Neutrophil (primary cell): ENCODE measurements at regions not wholly inside any gene's neighbourhood (a gene's known extent, or its start where the extent isn't known, plus 50 kb on each side); places are given as distances from the start of the nearest gene placed in this dataset.

ENCODE experiments used
- H3K27ac ChIP-seq: fragments of 200-600 bp; sonication (generic); 2 replicates; pipeline ENCODE4 v1.5.1; 2016; ENCODE audit warnings: mild to moderate bottlenecking, moderate library complexity
- H3K27me3 ChIP-seq: fragments of 200-600 bp; sonication (generic); 2 replicates; pipeline ENCODE4 v1.6.0; 2016; ENCODE audit warnings: mild to moderate bottlenecking
- H3K36me3 ChIP-seq: fragments of 200-600 bp; sonication (generic); 2 replicates; pipeline ENCODE4 v1.5.1; 2017
- H3K4me1 ChIP-seq, 2 experiments: fragments of 200-600 bp in 1 of 2; sonication (generic) in 1 of 2; 1 replicate in 1 of 2; 2 replicates in 1 of 2; pipeline versions ENCODE4 v1.5.1 to v1.6.1; 2013 to 2016; ENCODE audit warnings: low read depth in 1 of 2, low read length in 1 of 2, mild to moderate bottlenecking in 1 of 2, moderate library complexity in 1 of 2; ENCODE audit not compliant: control insufficient read depth in 1 of 2, insufficient read depth in 1 of 2
- H3K4me3 ChIP-seq, 2 experiments: fragments of 200-600 bp in 1 of 2; sonication (generic) in 1 of 2; 1 replicate in 1 of 2; 2 replicates in 1 of 2; pipeline ENCODE4 v1.5.1; 2013 to 2016; ENCODE audit warnings: low read depth in 1 of 2, low read length in 1 of 2, mild to moderate bottlenecking in 1 of 2, moderate library complexity in 1 of 2
- H3K9me3 ChIP-seq: fragments of 200-600 bp; sonication (generic); 2 replicates; pipeline ENCODE4 v1.5.1; 2016
- CTCF ChIP-seq: fragments of 200-600 bp; sonication (generic); IDR thresholded peaks from 2 replicates; pipeline ENCODE4 v1.5.1; 2016; ENCODE audit warnings: antibody characterized with exemption

GRCh38 chr1:87887100-87887499 is 558.4 kb downstream of the LMO4 start:
- Histone ChIP-seq H3K9me3 (no peaks in the 10 kb centered on the region), H3K36me3 (no peaks in the 10 kb centered on the region), H3K4me3 (no peak overlapping the region), H3K4me1 (no peaks in the 10 kb centered on the region), H3K27ac (no peak overlapping the region), H3K27me3 (no peaks in the 10 kb centered on the region)
- no peak for TF ChIP-seq CTCF

GRCh38 chr1:87888446-87888845 is 559.8 kb downstream of the LMO4 start:
- no peaks in the 10 kb centered on the region for H3K36me3 ChIP-seq
- no peak for TF ChIP-seq CTCF
- H3K9me3 ChIP-seq = no peaks in the 10 kb centered on the region
- H3K27ac ChIP-seq = no peak overlapping the region
- no peaks in the 10 kb centered on the region for H3K4me1 ChIP-seq
- H3K27me3 ChIP-seq = no peaks in the 10 kb centered on the region
- H3K4me3 ChIP-seq = no peak overlapping the region

GRCh38 chr1:87894062-87894461 is 565.4 kb downstream of the LMO4 start:
- Histone ChIP-seq H3K36me3 (no peaks in the 10 kb centered on the region), H3K27ac (no peak overlapping the region), H3K9me3 (no peaks in the 10 kb centered on the region), H3K4me1 (peaks cover 0 to 9% of the 10 kb centered on the region in 2 experiments), H3K27me3 (no peaks in the 10 kb centered on the region), H3K4me3 (no peak overlapping the region)
- TF ChIP-seq CTCF = no peak

- Histone ChIP-seq H3K4me3 (no peak overlapping the region), H3K27me3 (no peaks in the 10 kb centered on the region), H3K27ac (no peak overlapping the region), H3K36me3 (no peaks in the 10 kb centered on the region), H3K9me3 (no peaks in the 10 kb centered on the region), H3K4me1 (peaks cover 2 to 15% of the 10 kb centered on the region in 2 experiments)
- TF ChIP-seq CTCF = no peak
Observed at GRCh38 chr1:87897481-87897880, 568.8 kb downstream of the LMO4 start.

GRCh38 chr1:87898431-87898830 is 569.8 kb downstream of the LMO4 start:
- Histone ChIP-seq H3K27me3 (no peaks in the 10 kb centered on the region), H3K9me3 (no peaks in the 10 kb centered on the region), H3K4me1 (peaks cover 10 to 24% of the 10 kb centered on the region in 2 experiments), H3K36me3 (no peaks in the 10 kb centered on the region), H3K27ac (no peak overlapping the region), H3K4me3 (no peak overlapping the region)
- TF ChIP-seq CTCF = no peak

GRCh38 chr1:87899017-87899416 is 570.3 kb downstream of the LMO4 start:
- H3K27ac ChIP-seq = no peak overlapping the region
- H3K4me1 ChIP-seq = peaks cover 10 to 25% of the 10 kb centered on the region in 2 experiments
- H3K9me3 ChIP-seq = no peaks in the 10 kb centered on the region
- H3K4me3 ChIP-seq = no peak overlapping the region
- no peak for TF ChIP-seq CTCF
- H3K36me3 ChIP-seq = no peaks in the 10 kb centered on the region
- no peaks in the 10 kb centered on the region for H3K27me3 ChIP-seq
